Activated CD8-positive, alpha-beta memory T cell treated with anti-CD3 and anti-CD28 coated beads for 24 hours (primary cell): ENCODE measurements at regions not wholly inside any gene's neighbourhood (a gene's known extent, or its start where the extent isn't known, plus 50 kb on each side); places are given as distances from the start of the nearest gene placed in this dataset.
A peak's percentile ranks its signal among the peaks of the same experiment; 100 is the strongest.

Experiments used
- DNase-seq: peaks from one replicate; pipeline ENCODE4 v3.0.0-alpha.2; 2020

GRCh38 chr11:69918938-69919650, 99.9 kb upstream of the FGF3 start:
- DNase-seq, result peak; percentile 89

DNA sequence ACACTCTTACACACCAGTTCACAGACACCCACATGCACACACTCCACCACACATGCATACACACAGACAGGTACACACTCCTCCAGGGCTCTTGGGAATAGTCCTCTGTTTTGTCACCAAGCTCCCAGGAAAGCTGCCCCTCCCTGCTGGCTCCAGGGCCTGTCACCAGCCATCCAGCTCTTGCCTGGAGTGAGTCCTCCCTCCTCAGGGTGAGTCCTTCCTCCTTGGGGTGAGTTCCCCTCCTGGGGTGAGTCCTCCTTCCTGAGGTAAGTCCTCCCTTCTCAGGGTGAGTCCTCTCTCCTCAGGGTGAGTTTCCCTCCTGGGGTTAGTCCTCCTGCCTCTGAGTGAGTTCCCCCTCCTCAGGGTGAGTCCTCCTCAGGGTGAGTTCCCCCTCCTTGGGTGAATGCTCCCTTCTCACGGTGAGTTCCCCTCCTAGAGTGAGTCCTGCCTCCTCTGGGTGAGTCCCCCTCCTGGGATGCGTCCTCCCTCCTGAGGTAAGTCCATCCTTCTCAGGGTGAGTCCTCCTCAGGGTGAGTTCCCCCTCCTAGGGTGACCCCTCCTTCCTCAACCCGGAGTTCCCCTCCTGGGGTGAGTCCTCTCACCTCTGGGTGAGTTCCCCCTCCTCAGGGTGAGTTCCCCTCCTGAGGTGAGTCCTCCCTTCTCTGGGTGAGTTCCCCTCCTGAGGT, 100.6 kb upstream of the FGF3 start:
- peak; percentile 52 for DNase-seq

GRCh38 chr11:69920345-69921127, 101.3 kb upstream of the FGF3 start:
- peak; percentile 42 for DNase-seq

DNA sequence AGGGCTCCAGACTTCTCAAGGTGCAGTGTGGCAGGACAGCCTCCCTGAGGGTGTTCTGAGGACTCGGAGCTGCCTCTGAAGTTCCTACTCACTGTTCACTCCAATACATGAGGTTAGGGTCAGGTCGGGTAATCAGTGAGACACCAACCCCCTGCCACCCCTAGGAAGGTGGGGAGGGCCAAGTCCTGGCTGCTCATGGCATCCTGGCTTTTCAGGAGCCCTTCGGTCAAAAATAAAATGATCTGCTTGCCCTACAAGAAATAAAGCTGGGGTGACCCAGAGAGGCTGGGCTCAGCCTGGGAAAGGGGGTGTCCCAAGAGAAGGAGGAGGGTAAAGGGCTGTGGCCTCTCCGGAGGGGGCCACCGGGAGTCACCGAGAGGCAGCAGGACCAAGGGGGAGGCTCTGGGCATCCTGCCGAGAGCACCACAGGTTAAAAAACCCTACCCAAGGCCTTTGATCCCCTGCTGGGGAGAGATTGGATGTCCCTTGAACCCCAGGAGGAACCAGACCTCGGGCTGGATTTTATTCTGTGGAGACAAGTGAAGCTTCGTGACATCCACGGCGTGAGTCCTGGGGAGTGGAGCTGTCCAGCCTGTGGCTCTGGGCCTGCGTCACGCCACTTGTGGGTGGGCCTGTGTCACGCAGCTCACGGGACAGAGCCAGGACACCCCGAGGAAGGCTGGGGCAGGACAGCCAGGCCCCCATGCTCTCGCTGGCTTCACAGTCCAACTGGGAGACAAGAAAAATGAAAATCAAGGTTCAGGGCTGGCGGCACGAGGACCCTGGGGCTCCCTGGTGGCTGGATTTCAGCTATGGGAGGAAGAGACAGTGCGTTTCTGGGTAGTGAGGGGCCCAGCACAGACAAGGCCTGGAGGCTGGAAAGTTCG, 102.2 kb upstream of the FGF3 start:
- DNase-seq, result no peak

DNA sequence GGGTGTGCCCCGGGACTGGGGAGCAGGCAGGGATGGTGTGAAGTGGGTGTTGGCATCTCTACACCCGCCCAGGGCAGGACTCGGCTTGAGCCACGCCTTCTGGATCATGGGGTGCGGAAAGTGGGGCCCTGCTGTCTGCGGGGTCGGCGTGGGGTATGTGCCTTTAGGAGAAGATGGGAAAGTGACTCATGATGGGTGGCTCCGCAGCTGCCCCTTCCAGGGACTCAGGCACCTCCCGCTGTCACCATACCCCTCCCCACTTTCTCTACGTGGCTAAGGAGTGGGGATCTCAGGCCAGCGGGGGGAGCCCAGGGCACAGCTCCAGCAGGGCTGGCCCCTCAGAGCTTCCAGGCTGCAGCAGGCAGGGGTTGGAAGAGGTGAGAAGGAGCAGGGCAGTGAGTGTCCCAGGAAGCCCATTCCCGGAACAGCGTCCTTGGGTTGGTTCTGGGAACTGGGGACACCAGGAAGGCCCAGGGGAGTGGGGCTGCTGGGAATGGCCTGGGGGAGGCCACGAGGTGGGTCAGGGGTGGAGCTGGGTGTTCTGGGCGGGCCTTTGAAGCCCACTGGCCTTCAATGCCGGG, 102.9 kb upstream of the FGF3 start:
- no peak for DNase-seq

DNA sequence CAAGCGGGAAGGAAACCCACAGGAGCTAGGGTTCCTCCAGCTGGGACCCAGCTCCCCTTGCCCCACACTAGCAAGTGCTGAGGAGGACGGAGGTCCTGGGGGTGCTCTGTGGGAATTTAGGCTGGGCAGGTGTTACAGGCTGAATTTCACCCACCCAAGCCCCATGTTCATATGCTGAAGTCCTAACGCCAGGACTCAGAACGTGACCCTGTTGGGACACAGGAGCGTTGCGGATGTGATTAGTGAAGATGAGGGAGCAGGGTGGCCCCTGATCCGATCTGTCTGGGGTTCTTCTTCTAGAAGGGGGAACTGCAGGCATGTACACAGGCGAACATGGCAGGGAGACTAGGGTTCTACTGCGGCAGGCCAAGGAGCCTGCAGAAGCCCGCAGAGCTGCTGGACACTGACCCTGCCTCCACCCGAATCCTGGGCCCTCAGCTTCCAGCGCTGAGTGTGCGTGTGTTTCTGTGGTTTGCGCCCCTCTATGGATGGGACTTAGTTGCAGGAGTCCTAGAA, 103.4 kb upstream of the FGF3 start:
- no peak for DNase-seq

GRCh38 chr11:69923196-69923595, 104.0 kb upstream of the FGF3 start:
- no peak for DNase-seq

- no peak for DNase-seq
Observed at GRCh38 chr11:69923641-69924307, 104.6 kb upstream of the FGF3 start.

DNA sequence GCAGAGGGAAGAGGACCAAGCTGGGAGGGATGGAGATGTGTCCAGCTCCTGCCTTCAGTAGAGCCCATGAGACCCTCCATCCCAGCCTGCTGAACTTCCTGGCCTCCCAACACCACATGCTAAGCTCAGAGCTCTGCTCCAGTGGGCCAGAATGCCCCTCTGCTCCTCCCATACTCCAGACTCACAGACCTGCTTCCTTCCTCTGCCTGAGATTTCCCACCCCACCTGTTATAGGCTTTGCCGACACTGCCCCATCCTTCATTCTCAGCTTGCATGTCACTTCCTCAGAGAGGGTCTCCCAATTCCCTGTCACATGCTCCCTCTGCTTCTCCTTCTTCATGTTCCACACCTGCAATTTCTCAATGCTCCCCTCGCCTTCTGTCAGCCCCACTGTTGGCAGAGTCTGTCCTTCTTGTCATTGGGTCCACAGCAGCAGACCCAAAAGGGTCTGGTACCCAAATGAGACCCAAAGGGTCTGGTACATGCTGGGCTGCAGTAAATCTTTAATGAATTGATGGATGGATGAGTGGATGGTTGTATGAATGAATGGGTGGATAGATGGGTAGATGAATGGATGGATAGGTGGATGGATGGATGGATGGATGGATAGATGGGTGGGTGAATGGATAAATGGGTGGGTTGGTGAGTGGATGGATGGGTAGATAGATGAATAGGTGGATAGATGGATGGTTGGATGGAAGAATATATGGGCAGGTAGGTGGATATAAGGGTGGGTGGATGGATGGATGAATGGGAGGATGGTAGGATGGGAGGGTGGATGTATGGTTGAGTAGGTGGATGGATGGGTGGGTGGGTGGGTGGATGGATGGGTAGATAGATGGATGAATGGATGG, 105.3 kb upstream of the FGF3 start:
- no peak for DNase-seq

DNA sequence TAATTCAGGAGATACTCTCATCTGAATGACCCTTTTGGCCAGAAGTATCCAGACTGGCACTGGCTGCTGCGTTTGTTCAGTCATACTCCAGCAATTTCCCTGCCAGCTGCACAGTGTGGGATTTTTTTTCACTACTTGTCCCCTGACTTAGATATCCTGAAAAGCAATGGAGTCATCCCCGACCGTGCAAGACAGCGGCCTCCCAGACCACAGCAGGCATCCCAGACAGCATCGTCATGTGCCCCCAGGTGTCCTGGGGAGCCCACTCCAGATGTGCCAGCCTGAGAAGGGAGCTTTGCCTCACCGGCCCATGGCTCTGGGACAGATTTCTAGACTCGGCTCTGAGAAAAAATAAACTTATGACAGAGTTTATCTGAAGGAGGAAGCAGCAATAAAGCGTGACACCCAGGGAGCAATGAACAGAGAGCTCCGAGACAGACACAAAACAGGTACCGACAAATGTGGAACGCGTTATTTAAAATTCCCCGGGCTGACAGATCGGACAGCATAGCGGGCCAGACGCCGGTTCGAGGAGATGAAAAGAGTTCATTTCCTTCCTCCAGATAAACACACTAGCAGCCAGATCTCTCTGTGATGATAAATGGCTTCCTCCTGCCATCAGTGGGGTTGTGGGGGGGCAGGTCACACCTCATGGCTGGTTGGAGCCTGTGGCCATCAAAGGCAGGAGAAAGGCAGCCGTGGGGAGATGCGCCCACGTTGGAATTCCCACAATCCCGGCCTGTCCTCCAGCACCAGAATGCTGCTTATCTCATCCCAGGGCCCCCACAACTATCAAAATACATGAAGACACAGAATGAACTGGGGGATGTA, 106.4 kb upstream of the FGF3 start:
- DNase-seq, result no peak

- DNase-seq, result no peak
Observed at GRCh38 chr11:69926376-69927050, 107.3 kb upstream of the FGF3 start.

DNA sequence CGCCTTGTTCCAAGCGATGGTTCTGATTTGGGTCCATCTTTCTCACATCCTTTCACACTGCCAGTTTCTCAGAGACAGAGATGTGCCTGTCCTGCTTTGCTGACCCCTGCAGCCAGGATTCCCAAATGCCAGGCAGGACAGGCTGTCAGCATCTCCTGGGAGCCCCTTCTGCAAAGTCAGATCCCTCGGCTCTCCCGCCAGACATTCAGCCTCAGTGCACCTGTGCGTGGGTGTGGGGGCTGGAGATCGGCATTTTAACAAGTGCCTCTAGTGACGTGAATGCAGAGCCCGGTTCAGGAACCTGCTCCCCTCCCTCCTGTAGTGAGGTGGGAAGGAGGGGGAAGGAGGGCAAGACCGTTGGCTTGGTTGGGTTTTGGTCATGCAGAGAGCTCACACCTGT, 108.9 kb upstream of the FGF3 start:
- DNase-seq, result no peak

GRCh38 chr11:69928975-69929374, 109.8 kb upstream of the FGF3 start:
- no peak for DNase-seq

GRCh38 chr11:69930081-69931059, 111.2 kb upstream of the FGF3 start:
- DNase-seq, result no peak

DNA sequence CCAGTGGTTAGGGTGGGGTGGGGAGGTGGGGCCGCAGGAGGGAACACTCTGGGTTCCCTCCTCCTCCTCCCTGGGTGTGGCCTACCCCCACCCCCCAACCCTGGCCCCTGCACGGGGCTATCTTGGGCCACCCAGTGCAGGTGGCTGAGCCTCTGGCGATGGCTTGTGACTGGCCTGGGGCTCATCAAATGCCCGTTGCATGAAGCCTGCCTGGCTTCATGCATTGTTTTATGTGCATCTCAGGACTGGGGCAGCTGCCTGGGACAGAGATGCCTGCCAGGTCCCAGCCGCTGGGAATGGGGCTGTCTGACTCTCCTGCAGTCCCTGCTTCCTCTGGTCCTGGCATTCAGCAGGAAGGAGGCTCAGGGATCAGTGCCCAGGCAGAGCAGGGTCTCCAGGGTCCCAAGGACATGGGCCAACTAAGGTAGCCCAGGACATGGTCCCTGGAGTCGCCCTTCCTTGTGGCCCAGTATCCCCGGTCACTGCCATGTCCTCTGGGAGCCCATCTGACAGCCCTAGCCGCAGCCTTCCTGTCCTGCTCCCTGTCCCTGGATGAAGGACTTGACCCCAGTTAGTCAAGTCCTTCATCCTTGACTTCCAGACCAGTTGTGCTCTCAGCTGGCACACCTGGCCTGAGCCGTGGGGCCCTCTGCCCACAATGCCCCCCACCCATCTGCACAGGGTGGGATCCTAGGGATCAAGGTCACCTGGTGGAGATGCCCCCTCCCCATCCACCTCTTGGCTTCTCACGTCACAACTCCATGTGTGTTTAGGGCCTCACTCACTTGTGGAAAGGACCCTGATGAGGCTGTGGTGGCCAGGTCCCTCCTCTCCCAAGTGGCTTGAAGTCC, 112.1 kb upstream of the FGF3 start:
- DNase-seq, result no peak

- no peak for DNase-seq
Observed at GRCh38 chr11:69931994-69932910, 113.0 kb upstream of the FGF3 start.
